HEK293 (cell line): ENCODE measurements at regions not wholly inside any gene's neighbourhood (a gene's known extent, or its start where the extent isn't known, plus 50 kb on each side); places are given as distances from the start of the nearest gene placed in this dataset.
"Not testable (repeated sequence)": the region's sequence is repeated elsewhere in the genome, so short reads cannot be mapped to it uniquely, and the experiment has no call there.

Source experiments
- CTCF ChIA-PET: fragments of 350-600 bp; formaldehyde crosslinking; extraction: SDS; loops from one replicate; lab custom pipeline; 2021; ENCODE audit warnings: antibody characterized with exemption; lab: Yijun Ruan, JAX
- POLR2A ChIA-PET: fragments of 300-600 bp; formaldehyde crosslinking; extraction: SDS; loops from one replicate; lab custom pipeline; 2020; ENCODE audit warnings: antibody characterized with exemption, inconsistent platforms; lab: Yijun Ruan, JAX
- H3K27ac ChIP-seq: fragments of 200-500 bp; sonication (Bioruptor generic); 2 replicates; pipeline ENCODE4 v1.5.1; 2014; ENCODE audit warnings: low read depth, low read length, control low read depth, inconsistent platforms; ENCODE audit errors: extremely low read depth
- H3K36me3 ChIP-seq, 2 experiments: fragments of 200-500 bp in 1 of 2; sonication (Bioruptor generic) in 1 of 2; 1 replicate in 1 of 2; 2 replicates in 1 of 2; pipeline ENCODE4 v1.5.1; 2014 to 2017; ENCODE audit warnings: inconsistent platforms in 2 of 2, low read length in 2 of 2; ENCODE audit not compliant: control insufficient read depth in 2 of 2, insufficient read depth in 1 of 2
- H3K4me1 ChIP-seq: fragments of 200-500 bp; sonication (Bioruptor generic); 2 replicates; pipeline ENCODE4 v1.5.1; 2014; ENCODE audit warnings: mild to moderate bottlenecking, low read length, inconsistent platforms; ENCODE audit not compliant: control insufficient read depth, insufficient read depth
- H3K4me3 ChIP-seq: 2 replicates; pipeline ENCODE4 v1.5.1; 2011; ENCODE audit warnings: low read depth, mild to moderate bottlenecking, control low read depth, low read length, moderate library complexity
- H3K9me3 ChIP-seq: fragments of 200-500 bp; sonication (Bioruptor generic); 2 replicates; pipeline ENCODE4 v1.5.1; 2014; ENCODE audit warnings: low read depth, low read length, inconsistent platforms; ENCODE audit not compliant: control insufficient read depth, insufficient read depth
- GLIS1 ChIP-seq: fragments of 450-650 bp; formaldehyde crosslinking; IDR thresholded peaks from 2 replicates; pipeline ENCODE4 v1.5.1; 2016; ENCODE audit warnings: missing biosample characterization, missing genetic modification characterization
- KLF10 ChIP-seq: fragments of 450-650 bp; IDR thresholded peaks from 2 replicates; pipeline ENCODE4 v1.5.1; 2018; ENCODE audit warnings: missing biosample characterization, mild to moderate bottlenecking, missing genetic modification characterization
- PRDM2 ChIP-seq: fragments of 450-650 bp; formaldehyde crosslinking; IDR thresholded peaks from 2 replicates; pipeline ENCODE4 v1.5.1; 2016; ENCODE audit warnings: missing biosample characterization, missing genetic modification characterization, borderline replicate concordance
- ZNF18 ChIP-seq: fragments of 450-650 bp; formaldehyde crosslinking; IDR thresholded peaks from 2 replicates; pipeline ENCODE4 v1.5.1; 2016; ENCODE audit warnings: missing biosample characterization, missing genetic modification characterization
- ZNF48 ChIP-seq: fragments of 450-650 bp; formaldehyde crosslinking; IDR thresholded peaks from 2 replicates; pipeline ENCODE4 v1.5.1; 2016; ENCODE audit warnings: missing biosample characterization, missing genetic modification characterization
- ZNF585B ChIP-seq: fragments of 450-650 bp; formaldehyde crosslinking; IDR thresholded peaks from 2 replicates; pipeline ENCODE4 v1.5.1; 2016; ENCODE audit warnings: missing biosample characterization, missing genetic modification characterization

GRCh38 chr6:58365856-58366255 lies 1048.4 kb downstream of the PRIM2 start:
- H3K36me3 ChIP-seq, POLR2A ChIA-PET, CTCF ChIA-PET, H3K4me3 ChIP-seq, H3K4me1 ChIP-seq, H3K9me3 ChIP-seq, H3K27ac ChIP-seq: not testable (repeated sequence)
- peak; percentile 23; the same call in 1 of the 2 replicates for TF ChIP-seq GLIS1 (tag by site-specific recombination)

GRCh38 chr6:58406659-58407058 lies 1089.2 kb downstream of the PRIM2 start:
- H3K36me3 ChIP-seq, CTCF ChIA-PET, H3K9me3 ChIP-seq, H3K4me1 ChIP-seq, POLR2A ChIA-PET, H3K27ac ChIP-seq, H3K4me3 ChIP-seq: not testable (repeated sequence)

GRCh38 chr6:58419321-58419720 lies 1101.9 kb downstream of the PRIM2 start:
- Histone ChIP-seq H3K36me3 (no peaks in the 10 kb centered on the region), H3K4me1 (no peaks in the 10 kb centered on the region), H3K4me3 (no peak overlapping the region), H3K27ac (no peak overlapping the region), H3K9me3 (no peaks in the 10 kb centered on the region)
- CTCF ChIA-PET, result no interaction called here
- no peak for TF ChIP-seq KLF10 (tag by site-specific recombination)
- TF ChIP-seq PRDM2 (tag by site-specific recombination), result no peak
- no peak for TF ChIP-seq ZNF48 (tag by site-specific recombination)
- no peak for TF ChIP-seq ZNF585B (tag by site-specific recombination)
- TF ChIP-seq ZNF18 (tag by site-specific recombination), result no peak
- POLR2A ChIA-PET, result no interaction called here
